GM23248 (cell line): ENCODE measurements at regions not wholly inside any gene's neighbourhood (a gene's known extent, or its start where the extent isn't known, plus 50 kb on each side); places are given as distances from the start of the nearest gene placed in this dataset.

Source experiments
- EZH2 ChIP-seq: fragments of 200-600 bp; sonication (generic); IDR thresholded peaks from 2 replicates; pipeline ENCODE4 v1.6.1; 2018; ENCODE audit warnings: antibody characterized with exemption, mild to moderate bottlenecking; ENCODE audit not compliant: insufficient read depth, poor library complexity, severe bottlenecking
- EZH2phosphoT487 ChIP-seq: fragments of 200-600 bp; sonication (generic); IDR thresholded peaks from 2 replicates; pipeline ENCODE4 v1.6.1; 2018; ENCODE audit warnings: antibody characterized with exemption, moderate library complexity, mild to moderate bottlenecking, low read depth; ENCODE audit not compliant: insufficient read depth

- no peak for TF ChIP-seq EZH2
- no peak for TF ChIP-seq EZH2phosphoT487
Observed at GRCh38 chr10:32141018-32141807, 85.0 kb upstream of the KIF5B start.
